ENCODE measurements at regions not wholly inside any gene's neighbourhood (a gene's known extent, or its start where the extent isn't known, plus 50 kb on each side); places are given as distances from the start of the nearest gene placed in this dataset.

DNA sequence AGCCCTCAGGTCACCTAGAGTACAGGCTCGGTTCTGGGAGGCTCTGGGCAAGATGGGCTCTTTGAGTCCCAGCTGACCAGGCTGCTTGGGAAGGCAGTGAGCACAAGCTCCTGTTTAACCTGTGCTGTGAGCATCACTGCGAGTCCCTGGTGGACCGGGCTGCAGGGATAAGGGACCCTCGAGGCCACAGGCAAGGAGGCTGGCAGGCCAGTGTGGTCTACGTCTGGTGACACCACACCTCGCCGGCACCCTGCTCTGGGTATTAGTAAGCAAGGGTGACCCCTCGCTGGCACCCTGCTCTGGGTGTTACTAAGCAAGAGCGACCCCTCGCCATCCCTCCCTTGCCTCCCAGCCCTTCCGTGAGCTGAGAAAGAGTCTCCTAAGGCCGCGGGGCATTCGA, 125.9 kb upstream of the FOXD4L5 start:
- FAIRE-seq (no peak), DNase-seq (ENCODE audit: low spot score) (no peak), ATAC-seq (no peak)
- WGBS (ENCODE audit: low lambda C conversion rate) = 60% methylated on average over 1 of the region's 14 CpGs
- H3K4me1 ChIP-seq (ENCODE audit: insufficient read depth, low read length) = no peaks in the 10 kb centered on the region
- CTCF ChIA-PET (ENCODE audit: low intra/inter-chr PET ratio, low total read pairs) = no interaction called here
- H3K9me3 ChIP-seq (ENCODE audit: low read length) = no peaks in the 10 kb centered on the region
- TF ChIP-seq FLYWCH1 (CRISPR knock-in tag; IDR thresholded peaks at IDR 0.05) = no peak
- TF ChIP-seq, protein P1, sequence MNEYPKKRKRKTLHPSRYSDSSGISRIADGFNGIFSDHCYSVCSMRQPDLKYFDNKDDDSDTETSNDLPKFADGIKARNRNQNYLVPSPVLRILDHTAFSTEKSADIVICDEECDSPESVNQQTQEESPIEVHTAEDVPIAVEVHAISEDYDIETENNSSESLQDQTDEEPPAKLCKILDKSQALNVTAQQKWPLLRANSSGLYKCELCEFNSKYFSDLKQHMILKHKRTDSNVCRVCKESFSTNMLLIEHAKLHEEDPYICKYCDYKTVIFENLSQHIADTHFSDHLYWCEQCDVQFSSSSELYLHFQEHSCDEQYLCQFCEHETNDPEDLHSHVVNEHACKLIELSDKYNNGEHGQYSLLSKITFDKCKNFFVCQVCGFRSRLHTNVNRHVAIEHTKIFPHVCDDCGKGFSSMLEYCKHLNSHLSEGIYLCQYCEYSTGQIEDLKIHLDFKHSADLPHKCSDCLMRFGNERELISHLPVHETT (CRISPR knock-in tag; conservative IDR thresholded peaks at IDR 0.05) = no peak
- TF ChIP-seq TBP (CRISPR knock-in tag; IDR thresholded peaks at IDR 0.05) = no peak
- no peak for TF ChIP-seq ZNF607 (CRISPR knock-in tag; IDR thresholded peaks at IDR 0.05; ENCODE audit: borderline replicate concordance)
- no peak for TF ChIP-seq NBN (conservative IDR thresholded peaks at IDR 0.05)
- TF ChIP-seq MAFG (CRISPR knock-in tag; IDR thresholded peaks at IDR 0.05) = no peak
- TF ChIP-seq ATRX (CRISPR knock-in tag; IDR thresholded peaks at IDR 0.05; ENCODE audit: borderline replicate concordance) = no peak
- no peak for TF ChIP-seq FOXO4 (CRISPR knock-in tag; conservative IDR thresholded peaks at IDR 0.05)
- TF ChIP-seq PCBP1 (IDR thresholded peaks at IDR 0.05; ENCODE audit: borderline replicate concordance, low read depth, low read length) = no peak
- no peak for TF ChIP-seq ZSCAN20 (CRISPR knock-in tag; IDR thresholded peaks at IDR 0.05; ENCODE audit: borderline replicate concordance)
- TF ChIP-seq PRDM4 (CRISPR knock-in tag; IDR thresholded peaks at IDR 0.05; ENCODE audit: borderline replicate concordance) = no peak
- no peak for TF ChIP-seq PCBP2 (optimal IDR thresholded peaks at IDR 0.05; ENCODE audit: low read depth, low read length, poor library complexity, severe bottlenecking)
- TF ChIP-seq, protein P2, sequence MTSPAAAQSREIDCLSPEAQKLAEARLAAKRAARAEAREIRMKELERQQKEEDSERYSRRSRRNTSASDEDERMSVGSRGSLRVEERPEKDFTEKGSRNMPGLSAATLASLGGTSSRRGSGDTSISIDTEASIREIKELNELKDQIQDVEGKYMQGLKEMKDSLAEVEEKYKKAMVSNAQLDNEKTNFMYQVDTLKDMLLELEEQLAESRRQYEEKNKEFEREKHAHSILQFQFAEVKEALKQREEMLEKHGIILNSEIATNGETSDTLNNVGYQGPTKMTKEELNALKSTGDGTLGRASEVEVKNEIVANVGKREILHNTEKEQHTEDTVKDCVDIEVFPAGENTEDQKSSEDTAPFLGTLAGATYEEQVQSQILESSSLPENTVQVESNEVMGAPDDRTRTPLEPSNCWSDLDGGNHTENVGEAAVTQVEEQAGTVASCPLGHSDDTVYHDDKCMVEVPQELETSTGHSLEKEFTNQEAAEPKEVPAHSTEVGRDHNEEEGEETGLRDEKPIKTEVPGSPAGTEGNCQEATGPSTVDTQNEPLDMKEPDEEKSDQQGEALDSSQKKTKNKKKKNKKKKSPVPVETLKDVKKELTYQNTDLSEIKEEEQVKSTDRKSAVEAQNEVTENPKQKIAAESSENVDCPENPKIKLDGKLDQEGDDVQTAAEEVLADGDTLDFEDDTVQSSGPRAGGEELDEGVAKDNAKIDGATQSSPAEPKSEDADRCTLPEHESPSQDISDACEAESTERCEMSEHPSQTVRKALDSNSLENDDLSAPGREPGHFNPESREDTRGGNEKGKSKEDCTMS (CRISPR knock-in tag; conservative IDR thresholded peaks at IDR 0.05) = no peak
- POLR2A ChIA-PET = no interaction called here
- intact Hi-C loops (cut with micrococcal nuclease; ENCODE audit: unreplicated experiment) (no loop called here), in situ Hi-C loops (cut with HindIII; ENCODE audit: extremely low pct_ligation_motif_present, low pct_unique_long_range_greater_than_20kb) (no loop called here)
- H3K4me2 ChIP-seq (ENCODE audit: low read depth, low read length) = no peak overlapping the region
- no peaks in the 10 kb centered on the region for H3K27me3 ChIP-seq (ENCODE audit: control insufficient read depth in 1 of 2, insufficient read depth in 2 of 2, low read length in 2 of 2)
- H3K36me3 ChIP-seq (replicated peaks in 1 of 2; ENCODE audit: control insufficient read depth in 1 of 2, insufficient read depth in 2 of 2, low read length in 2 of 2) = no peaks in the 10 kb centered on the region
- H3K4me3 ChIP-seq (replicated peaks in 1 of 3; ENCODE audit: insufficient read depth in 1 of 3, low read depth in 2 of 3, low read length in 3 of 3) = no peak overlapping the region
- no TSS peak for BruUV-seq (replicated peaks)
- no peak overlapping the region for H3K9ac ChIP-seq (ENCODE audit: insufficient read depth, low read depth, low read length)
- no peaks in the 10 kb centered on the region for H4K20me1 ChIP-seq (ENCODE audit: insufficient read depth, low read length)
- no peaks in the 10 kb centered on the region for H3K79me2 ChIP-seq (ENCODE audit: insufficient read depth, low read length)
- H3K27ac ChIP-seq (ENCODE audit: extremely low read length, insufficient read depth, low read length) = no peak overlapping the region
- H2AFZ ChIP-seq (ENCODE audit: low read length) = no peak overlapping the region

Data from HepG2 (cell line).